Glomerular endothelial cell (primary cell): ENCODE measurements at regions not wholly inside any gene's neighbourhood (a gene's known extent, or its start where the extent isn't known, plus 50 kb on each side); places are given as distances from the start of the nearest gene placed in this dataset.
"Not testable (repeated sequence)": the region's sequence is repeated elsewhere in the genome, so short reads cannot be mapped to it uniquely, and the experiment has no call there.

ENCODE experiments used
- DNase-seq: peaks from one replicate; pipeline ENCODE4 v3.0.0-alpha.2; 2011; ENCODE audit warnings: low read depth, low spot score; ENCODE audit errors: extremely low read depth

GRCh38 chr11:89613911-89614310, 96.2 kb upstream of the TRIM77 start:
- DNase-seq = peak; percentile 16

- not testable (repeated sequence) for DNase-seq
Observed at GRCh38 chr11:89614428-89614827, 95.7 kb upstream of the TRIM77 start.

- DNase-seq = not testable (repeated sequence)
Observed at GRCh38 chr11:89615642-89616041, 94.5 kb upstream of the TRIM77 start.

- not testable (repeated sequence) for DNase-seq
Observed at GRCh38 chr11:89616161-89616560, 93.9 kb upstream of the TRIM77 start.

GRCh38 chr11:89616999-89617602, 93.0 kb upstream of the TRIM77 start:
- not testable (repeated sequence) for DNase-seq

- not testable (repeated sequence) for DNase-seq
Observed at GRCh38 chr11:89620721-89621120, 89.4 kb upstream of the TRIM77 start.

- no peak for DNase-seq
Observed at GRCh38 chr11:89625171-89625570, 84.9 kb upstream of the TRIM77 start.

GRCh38 chr11:89626366-89626765, 83.7 kb upstream of the TRIM77 start:
- DNase-seq = no peak

- not testable (repeated sequence) for DNase-seq
Observed at GRCh38 chr11:89626881-89627280, 83.2 kb upstream of the TRIM77 start.

- DNase-seq = no peak
Observed at GRCh38 chr11:89633135-89633705, 76.9 kb upstream of the TRIM77 start.

- not testable (repeated sequence) for DNase-seq
Observed at GRCh38 chr11:89640777-89641176, 69.3 kb upstream of the TRIM77 start.

GRCh38 chr11:89648232-89648631, 61.9 kb upstream of the TRIM77 start:
- DNase-seq = not testable (repeated sequence)

GRCh38 chr11:89648996-89649395, 61.1 kb upstream of the TRIM77 start:
- DNase-seq = not testable (repeated sequence)

GRCh38 chr11:89654669-89655068, 55.4 kb upstream of the TRIM77 start:
- not testable (repeated sequence) for DNase-seq

- DNase-seq = not testable (repeated sequence)
Observed at GRCh38 chr11:89658767-89659166, 51.3 kb upstream of the TRIM77 start.

GRCh38 chr11:89659414-89659813, 50.7 kb upstream of the TRIM77 start:
- DNase-seq = not testable (repeated sequence)

GRCh38 chr11:89660234-89660633, 49.9 kb upstream of the TRIM77 start:
- DNase-seq = no peak
